Limb (tissue), 2 donors: ENCODE measurements at regions not wholly inside any gene's neighbourhood (a gene's known extent, or its start where the extent isn't known, plus 50 kb on each side); places are given as distances from the start of the nearest gene placed in this dataset.

Experiments used
- DNase-seq, 2 donors: peaks; one replicate each; pipeline ENCODE4 v3.0.0-alpha.2; 2016; ENCODE audit errors: extremely low spot score in 2 of 2

DNA sequence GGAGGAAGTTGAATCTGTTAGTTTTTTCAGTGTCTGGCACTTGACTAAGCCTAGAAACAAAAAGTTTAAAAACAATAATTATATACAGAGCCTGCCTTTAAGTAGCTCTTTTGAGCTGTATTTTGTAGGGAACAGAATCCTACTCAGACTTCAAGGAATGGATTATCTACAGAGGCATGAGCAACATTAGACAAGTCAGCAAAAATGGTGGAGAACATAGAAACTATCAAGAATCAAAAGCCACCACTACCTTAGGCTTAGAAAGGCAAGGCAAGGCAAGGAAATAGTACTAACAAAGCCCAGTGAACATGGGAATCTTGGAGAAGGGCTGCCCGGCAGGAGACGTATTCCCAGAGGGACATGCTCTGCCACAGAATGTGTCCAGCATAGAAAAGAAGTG, 353.6 kb upstream of the FAT3 start:
- DNase-seq, result no peak

DNA sequence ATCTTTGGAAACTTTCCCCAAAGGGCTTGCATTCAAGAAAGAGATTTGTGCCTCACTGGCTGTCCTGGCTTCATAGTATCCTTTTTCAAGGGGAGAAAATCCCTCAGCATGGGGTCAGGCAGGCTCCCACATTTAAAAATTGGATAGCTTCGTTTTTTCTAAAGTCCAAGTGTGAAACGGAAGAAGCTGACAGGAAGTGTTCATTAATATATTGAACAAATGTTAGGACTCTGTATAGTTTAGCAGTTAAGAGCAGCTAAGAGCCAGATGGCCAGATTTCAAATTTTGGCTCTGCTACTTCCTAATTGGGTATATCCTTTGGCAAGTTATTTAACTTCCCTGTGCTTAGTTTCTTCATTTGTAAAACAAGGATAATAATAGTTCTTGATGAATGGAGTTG, 354.9 kb upstream of the FAT3 start:
- DNase-seq, result no peak

DNA sequence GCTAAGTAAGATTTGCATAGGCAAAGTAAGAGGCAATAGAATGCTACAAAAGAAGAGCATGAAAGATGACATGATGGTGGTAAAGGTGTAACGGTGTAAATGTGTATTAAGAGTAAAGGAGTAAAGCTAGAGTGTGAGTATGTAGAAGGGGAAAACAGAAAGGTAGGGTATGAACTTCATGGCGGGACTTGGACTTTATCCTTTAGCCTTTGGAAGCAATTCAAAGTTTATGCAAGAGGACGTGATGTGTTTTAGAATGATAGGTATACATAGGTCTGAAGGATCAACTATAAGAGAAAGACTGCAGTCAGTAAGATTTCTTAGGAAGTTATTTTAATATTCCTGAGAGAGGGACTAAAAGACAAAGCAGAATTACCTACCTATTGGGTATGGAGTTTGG, 358.0 kb upstream of the FAT3 start:
- DNase-seq, result no peak

DNA sequence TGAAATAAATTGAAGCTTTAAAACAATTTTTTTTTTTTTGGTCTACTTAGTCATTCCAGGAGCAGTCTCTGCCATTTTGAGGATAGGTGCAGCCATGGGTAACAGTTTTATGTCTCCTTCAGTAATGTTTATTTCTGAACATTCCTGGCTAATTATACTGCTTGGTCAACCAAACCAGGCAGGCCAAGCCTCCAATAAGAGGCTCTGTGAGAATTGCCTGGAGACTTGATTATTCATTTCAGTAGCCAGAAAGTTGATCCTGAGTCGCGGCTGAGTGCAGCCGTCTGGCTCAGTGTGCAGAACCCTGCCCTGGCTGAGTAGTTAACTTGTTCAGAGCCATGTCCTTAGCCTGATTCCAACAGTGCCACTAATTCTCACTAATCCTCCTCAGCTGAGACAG, 364.0 kb upstream of the FAT3 start:
- no peak for DNase-seq

DNA sequence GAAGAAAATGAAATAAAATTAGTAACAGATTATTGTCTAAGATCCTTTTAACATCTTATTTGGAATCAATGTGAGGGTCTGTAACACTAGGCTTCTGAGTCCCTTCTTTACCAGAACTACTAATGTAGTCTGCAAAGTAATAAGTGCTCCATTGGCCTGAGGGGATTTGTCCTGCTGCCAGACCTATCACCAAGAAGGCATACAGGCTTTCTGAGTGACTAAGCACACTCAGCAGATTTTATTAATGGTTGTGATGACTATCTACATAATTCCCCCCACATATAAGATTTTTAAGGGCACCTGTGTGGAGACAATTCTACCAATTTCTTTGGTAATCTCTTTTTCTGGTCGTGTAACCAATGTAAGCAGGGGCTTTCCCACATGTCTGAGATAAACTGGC, 365.0 kb upstream of the FAT3 start:
- no peak for DNase-seq

DNA sequence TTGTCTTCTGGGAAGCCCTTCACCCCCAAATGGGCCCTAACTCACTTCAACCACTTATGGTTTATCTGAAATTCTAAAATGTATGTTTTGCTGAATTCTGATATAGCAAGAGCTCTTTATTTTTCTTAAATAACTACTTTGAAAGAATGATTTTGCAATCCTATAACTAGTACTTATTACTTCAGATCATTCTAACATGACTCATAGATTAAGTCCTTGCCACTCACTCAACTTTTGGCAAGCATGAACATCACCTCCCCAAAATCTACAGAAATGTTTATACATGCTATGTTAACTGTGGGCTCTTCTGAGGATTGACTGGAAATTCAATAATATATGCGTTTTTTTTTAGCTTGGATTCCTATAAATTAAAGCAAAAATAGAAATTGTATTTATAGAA, 367.4 kb upstream of the FAT3 start:
- no peak for DNase-seq

DNA sequence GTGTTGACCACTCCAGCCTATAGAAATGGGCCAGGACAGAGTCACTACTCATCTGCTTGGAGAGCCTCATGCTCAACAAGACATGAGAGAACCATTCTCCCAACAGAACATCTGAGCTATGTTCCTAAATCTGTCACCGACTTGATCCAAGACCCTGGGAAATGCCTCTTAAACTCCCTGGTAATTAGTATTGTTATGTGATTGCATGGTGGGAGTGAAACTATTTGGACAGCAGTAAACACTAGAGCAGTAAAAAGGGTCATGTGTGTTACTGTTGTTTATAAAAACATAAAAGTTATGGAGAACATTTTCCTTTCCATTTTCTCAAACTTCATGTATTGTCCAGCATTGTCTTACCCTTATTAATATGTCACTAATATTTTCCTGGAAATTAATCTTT, 369.8 kb upstream of the FAT3 start:
- DNase-seq, result no peak

DNA sequence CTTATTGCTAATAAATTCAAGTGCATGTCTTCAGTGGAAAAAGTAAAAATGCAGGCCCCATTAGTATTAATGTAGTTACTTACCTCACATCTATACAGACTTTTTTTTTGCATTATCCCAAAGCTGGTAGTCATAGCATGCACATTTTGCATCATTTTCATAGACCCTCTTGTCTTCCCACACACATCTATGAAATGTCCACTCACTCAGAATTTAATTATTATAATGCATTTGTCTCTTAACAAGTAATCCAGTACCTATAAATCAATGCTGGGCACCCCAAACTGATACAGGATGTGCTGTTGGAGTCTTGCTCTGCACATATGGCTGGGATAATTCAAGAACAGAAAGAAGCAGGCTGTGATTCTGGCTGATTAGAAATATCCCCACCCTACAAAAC, 370.4 kb upstream of the FAT3 start:
- DNase-seq, result no peak

DNA sequence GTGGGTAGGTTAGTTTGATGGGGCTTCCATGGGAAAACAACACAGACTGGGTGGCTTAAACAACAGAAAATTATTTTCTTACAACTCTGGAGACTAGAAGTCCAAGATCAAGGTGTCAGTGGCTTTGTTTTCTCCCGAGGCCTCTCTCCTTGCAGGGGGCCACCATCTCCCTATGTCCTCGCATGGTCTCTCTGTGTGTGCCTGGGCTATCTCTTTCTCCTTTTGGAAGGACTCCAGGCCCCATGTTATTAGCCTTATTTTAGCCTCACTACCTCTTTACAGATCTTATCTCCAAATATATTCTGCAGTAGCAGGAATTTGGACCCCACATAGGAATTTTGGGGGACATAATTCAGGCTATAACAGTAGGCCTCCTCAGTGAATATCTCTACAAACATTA, 372.7 kb upstream of the FAT3 start:
- DNase-seq, result no peak

DNA sequence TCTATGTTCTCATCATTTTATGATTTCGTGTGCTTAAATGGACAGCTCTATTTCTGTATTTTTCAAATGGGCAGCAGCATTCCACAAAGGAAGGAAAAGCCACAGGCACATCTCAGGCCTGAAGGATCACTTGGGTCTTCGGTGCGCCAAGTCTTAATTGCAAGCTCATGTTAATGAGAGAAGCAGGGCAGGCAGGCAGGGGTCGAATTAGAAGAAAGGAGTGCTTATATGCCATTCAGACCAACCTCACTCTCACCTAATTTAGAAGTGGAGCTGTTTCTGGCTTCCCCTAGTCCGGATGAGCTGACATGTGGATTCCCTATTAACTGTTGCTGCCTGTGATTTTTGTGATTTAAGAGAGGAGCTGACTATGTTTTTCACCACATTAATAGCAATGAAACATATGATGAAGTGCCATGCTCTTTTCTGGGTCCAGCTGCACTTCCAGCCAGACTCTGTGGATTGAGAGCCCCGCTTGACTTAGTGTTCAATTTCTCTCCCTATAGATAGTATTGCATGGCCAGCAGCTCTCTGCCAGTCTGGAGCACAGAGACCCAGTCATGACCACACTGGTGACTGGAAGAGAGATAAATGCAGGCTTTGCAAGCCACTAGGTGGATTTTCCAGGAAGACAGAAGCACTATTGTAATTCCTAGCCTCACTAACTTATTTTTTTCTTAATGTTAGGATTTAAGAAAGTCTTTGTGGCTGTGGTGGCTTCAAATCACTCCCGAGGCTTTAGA, 373.9 kb upstream of the FAT3 start:
- DNase-seq, result peak in 1 of 2 donors; percentile 29

DNA sequence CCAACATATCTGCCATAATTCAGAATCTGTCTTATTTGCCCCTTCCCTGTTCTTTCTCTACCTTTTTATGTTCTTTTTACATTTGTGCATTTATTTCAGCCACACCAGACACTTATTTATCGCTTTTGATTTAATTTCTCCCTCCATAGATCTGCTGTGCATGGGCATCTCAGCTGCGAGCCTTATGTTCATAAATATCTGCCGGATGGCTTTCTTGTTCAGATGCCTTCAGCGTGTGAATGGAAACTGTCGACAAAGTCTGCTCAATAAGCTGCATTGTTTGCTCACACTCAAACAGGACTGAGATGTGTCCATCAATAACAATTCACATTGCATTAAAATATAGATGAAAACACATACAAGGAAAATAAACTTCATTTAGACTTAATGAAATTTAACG, 374.6 kb upstream of the FAT3 start:
- no peak for DNase-seq

DNA sequence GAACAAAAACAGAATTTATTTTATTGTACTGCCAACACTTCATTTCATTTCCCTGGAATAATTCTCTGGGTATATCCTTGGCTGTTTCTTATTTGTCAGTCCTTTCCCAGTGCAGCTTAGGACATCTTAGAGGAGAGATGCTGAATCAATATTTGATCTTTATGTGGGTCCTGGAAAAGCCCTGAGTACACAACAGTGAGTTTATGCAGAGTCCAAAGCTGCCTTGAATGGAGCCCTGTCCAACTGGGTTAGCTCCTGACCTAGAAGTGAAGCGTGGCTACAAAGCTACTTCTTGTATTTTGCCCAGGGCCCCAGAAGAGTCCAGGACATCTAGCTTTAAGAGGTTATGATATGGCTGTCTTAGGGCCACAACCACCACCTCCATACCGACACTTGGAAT, 378.0 kb upstream of the FAT3 start:
- DNase-seq, result no peak

DNA sequence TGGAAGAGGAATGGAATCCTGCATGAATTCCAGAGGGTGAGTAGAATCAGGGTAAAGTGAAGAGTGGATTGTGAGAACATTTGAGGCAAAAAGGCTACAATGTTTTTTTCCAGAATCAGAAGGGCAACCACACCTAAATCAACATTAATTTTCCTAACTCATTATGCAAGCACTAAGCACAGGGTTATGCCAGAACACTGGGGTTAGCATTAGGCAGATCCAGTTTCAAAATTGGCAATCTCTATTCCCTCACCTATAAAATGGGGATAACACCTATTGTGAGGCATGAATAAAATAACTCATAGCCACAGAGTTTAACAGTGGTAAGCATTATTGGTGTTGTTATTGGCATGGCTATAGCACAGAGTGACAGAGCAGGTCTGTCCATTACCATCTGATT, 378.6 kb upstream of the FAT3 start:
- DNase-seq, result no peak

DNA sequence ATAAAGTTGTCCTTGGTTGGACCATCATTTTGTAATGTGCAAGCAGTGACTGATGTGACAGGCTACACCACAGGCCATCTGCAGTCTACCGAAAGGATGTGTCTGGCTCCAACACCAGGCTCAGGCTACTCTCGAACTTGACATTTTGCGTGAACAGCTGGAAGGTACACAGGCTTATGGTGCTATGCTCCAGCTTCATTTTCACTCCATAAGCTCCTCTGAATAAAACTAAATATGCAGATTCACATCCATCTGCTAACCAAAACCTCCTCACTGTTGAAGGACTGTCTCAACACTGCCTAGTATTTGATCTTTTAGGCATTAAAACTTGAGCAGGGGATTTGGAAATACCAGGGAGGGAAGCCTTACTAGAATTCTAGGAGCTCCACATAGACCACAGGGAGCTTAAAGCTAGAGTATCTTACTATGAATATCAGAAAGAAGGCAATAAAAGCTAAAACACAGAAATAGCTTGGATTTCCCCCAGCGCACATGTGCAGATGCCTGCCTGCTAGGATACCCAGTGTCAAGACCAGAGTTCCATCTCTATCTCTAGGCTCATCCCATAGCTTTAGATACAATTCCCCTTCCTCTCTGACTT, 383.9 kb upstream of the FAT3 start:
- no peak for DNase-seq

DNA sequence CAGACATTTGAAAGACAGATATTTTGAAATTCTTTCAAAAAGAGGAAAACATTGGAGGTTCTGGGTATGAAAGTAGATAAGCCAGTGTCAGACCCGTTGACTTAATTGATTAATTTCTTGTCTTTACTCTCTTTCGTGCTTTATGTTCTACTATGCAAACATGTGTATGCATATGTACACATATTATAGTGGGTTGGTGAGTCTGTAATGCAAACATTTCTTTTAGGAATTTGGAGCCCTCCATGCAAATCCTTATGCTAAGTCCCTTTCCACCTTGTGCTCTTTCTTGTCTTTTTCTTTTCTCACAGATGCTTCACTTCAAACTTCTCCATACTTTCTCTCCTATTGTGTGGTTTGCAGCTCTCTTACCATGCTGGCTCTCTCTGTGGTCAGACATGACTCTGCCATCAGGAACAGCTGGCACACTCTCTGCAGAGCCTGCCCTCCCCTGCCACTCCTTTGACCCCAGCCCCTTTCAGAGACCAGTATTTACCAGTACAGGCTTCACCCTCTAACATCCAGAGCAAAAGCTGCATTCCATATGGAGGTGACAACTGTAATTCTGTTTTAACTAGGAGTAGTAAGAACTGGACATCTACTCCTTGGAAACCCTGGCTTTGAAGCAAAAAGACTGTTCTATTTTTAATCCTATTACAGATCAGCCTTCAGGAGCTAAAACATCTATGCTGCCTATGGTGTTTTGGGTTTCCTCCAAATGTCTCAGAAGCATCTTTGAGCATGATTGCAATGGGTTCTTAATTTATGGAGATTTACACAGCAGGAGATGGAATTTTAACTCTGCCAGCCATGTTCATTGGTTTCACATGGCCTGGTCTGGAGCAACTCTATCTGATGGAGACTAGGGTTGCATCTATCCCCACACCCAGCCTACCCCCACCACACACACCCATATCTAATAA, 386.9 kb upstream of the FAT3 start:
- no peak for DNase-seq

DNA sequence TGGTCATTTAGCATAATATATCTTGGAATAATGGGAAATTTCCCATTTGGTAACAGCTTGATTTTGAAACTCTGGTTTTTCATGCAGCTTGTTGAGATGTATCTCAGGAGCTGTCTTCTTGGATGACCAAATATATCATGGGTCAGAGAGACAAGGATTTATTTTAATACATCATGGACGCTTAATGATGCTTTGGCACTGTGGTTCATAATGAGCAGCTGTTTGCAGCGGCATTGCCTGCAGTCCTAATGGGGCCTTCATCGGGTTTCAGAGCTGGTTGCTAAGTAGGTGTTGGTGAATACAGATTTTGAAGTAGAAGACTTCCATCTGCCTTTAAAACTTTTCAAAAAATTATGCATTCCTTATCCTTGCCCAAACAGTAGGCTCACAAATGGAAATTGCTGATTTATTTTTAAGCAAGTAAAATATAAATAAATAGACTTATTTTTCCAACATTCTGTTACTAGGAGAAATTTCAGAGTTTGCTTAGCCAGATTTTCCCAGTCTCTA, 389.5 kb upstream of the FAT3 start:
- DNase-seq, result no peak

DNA sequence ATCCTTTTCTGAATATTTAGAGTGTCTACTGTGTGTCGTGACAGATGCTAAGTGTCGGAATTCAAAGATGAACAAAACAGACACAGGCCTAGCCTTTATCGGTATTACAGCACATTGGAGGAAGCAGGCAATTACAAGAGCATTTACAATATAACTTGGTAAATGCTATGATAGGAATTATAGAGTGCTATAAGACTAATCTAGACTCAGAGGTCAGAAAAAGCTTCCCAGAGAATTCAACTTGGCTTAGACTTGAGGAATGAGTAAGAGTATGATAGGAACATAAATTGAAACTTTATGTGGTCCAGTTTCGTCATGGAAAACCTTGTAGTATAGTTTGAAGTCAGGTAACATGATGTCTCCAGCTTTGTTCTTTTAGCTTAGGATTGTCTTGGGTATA, 395.7 kb upstream of the FAT3 start:
- DNase-seq, result no peak

DNA sequence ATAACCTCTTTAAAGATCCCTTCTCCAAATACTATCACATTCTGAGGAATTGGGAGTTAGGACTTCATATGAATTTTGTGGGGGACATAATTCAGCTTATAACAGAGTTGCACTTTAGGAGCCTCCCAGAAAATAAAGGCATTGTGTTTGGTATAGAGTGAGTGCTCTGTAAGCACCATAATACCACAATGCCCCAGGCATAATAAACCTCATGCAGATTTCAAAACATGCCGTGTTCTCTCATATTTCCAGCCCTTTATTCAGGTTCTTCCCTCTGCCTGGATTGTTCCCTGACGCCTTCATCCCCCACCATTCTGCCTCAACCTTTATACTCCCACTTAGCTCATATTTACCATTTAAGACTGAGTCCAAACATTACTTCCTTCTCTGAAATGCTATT, 398.8 kb upstream of the FAT3 start:
- DNase-seq, result no peak

DNA sequence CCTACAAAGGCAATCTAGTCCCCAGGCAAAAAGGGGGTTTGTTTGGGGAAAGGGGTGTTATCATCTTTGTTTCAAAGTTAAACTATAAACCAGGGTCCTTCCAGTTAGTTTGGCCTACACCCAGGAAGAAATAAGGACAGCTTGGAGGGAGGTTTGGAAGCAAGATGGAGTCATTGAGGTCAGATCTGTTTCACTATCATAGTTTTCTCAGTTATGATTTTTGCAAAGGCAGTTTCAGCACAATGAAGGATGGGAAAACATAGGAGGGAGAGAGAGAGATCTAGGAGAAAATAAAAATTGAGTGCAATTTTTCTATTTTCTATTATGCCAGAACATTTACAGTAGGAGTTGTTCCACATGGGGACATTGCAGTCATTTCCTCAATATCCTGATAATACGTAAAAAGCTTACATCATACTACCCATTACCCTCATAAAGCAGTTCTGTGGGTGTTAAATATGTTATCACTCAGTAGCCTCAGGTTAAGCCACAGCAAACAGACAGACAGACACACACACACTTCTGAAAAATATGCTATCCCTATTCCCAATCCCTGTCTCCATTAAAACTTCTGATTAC, 401.3 kb upstream of the FAT3 start:
- DNase-seq, result no peak

DNA sequence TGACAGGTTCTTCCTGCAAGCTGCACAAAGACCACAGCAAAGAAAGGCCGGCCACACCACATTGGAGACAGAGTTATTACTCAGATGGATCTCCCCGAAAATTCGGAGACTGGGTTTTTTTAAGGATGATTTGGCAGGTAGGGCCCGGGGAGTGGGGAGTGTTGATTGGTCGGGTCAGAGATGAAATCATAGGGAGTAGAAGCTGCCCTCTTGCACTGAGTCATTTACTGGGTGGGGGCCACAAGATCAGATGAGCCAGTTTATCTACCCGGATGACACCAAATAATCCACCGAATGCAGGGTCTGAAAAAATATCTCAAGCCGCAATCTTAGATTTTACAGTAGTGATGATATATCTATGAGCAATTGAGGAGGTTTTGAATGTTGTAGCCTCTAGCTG, 401.8 kb upstream of the FAT3 start:
- DNase-seq, result no peak

DNA sequence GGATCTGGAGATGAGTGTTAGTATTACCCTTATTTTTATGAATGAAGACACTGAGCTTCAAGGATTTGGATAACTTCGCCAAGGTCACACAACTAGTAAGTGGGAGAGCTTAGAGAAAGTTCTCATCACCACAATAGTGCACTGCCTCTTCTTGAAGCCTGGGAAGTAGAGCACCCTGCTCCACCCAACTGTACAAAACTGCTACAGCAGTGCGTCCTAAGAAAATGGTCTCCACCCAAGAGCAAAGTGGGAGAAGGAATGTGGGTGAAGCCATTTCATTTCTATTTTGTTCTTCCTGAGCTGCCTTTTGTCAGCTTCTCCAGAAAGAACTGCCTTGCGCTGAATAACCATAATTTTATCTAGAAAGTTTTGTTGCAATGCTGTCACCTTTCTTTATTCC, 403.9 kb upstream of the FAT3 start:
- DNase-seq, result no peak

DNA sequence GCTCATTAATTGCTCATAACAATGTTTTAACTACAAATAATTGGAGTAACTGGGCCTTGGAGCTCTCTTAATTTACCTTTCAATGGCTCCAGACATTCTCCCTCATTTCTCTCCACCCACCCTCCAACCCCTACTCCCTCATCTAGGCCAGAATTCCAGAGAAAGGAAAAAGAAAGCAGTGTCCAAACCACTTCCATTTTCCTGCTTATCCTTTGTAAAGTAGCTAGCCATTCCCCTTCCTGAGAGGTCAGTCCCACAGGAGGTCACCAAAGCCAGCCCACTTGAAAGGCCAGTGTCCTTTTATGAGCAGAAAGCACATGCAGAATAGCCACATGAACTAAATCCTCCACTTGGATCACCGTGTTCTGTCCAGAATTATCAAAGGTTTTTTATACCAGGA, 404.8 kb upstream of the FAT3 start:
- DNase-seq, result no peak
